AG10803 (cell line): ENCODE measurements at regions not wholly inside any gene's neighbourhood (a gene's known extent, or its start where the extent isn't known, plus 50 kb on each side); places are given as distances from the start of the nearest gene placed in this dataset.
A peak's percentile ranks its signal among the peaks of the same experiment; 100 is the strongest.

Experiments
- DNase-seq: peaks from one replicate; pipeline ENCODE4 v3.0.0; 2010; ENCODE audit warnings: low read depth
- H3K4me3 ChIP-seq: 2 replicates; pipeline ENCODE4 v1.5.1; 2011; ENCODE audit warnings: mild to moderate bottlenecking, low read length, control low read depth
- TF ChIP-seq, protein P1 (sequence below): conservative IDR thresholded peaks from 2 replicates; pipeline ENCODE4 v1.5.1; 2011; ENCODE audit warnings: mild to moderate bottlenecking, low read length, control low read depth, inconsistent platforms

DNA sequence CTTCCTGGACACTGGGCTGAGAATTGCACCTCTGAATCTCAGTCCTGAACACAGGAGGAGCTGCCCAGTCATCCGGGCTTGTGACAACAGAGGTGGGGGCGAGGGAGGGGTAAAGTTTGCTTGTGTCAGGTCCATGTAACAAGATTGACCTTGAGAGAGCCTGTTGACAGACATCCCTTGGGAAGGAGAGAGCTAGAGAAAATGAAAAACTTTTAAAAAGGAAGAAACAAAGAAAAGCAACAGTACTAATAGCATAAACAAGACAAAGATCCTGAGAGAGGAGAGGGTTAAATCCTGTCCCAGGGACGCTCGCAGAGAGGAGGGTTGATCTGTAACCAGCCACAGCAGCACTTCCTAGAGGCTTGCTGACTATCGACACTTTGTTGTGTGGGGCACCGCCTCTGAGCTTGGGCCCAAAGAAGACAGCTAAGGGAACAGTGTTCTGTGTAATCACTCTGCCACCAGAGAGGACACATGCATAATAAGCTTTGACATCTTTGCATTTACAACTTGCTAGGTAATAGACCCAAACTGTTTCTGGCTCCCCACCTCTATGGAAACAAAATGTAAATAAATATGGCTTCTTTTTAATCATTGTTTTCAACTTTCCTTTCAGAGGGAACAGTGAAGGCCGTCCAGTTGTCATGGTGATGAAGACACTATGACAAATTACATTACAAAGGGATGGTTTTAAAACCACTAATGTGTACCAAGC is 363.7 kb downstream of the CSNK1G3 start:
- no peak overlapping the region for H3K4me3 ChIP-seq
- DNase-seq, result no peak
- TF ChIP-seq, protein P1, sequence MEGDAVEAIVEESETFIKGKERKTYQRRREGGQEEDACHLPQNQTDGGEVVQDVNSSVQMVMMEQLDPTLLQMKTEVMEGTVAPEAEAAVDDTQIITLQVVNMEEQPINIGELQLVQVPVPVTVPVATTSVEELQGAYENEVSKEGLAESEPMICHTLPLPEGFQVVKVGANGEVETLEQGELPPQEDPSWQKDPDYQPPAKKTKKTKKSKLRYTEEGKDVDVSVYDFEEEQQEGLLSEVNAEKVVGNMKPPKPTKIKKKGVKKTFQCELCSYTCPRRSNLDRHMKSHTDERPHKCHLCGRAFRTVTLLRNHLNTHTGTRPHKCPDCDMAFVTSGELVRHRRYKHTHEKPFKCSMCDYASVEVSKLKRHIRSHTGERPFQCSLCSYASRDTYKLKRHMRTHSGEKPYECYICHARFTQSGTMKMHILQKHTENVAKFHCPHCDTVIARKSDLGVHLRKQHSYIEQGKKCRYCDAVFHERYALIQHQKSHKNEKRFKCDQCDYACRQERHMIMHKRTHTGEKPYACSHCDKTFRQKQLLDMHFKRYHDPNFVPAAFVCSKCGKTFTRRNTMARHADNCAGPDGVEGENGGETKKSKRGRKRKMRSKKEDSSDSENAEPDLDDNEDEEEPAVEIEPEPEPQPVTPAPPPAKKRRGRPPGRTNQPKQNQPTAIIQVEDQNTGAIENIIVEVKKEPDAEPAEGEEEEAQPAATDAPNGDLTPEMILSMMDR, result no peak

DNA sequence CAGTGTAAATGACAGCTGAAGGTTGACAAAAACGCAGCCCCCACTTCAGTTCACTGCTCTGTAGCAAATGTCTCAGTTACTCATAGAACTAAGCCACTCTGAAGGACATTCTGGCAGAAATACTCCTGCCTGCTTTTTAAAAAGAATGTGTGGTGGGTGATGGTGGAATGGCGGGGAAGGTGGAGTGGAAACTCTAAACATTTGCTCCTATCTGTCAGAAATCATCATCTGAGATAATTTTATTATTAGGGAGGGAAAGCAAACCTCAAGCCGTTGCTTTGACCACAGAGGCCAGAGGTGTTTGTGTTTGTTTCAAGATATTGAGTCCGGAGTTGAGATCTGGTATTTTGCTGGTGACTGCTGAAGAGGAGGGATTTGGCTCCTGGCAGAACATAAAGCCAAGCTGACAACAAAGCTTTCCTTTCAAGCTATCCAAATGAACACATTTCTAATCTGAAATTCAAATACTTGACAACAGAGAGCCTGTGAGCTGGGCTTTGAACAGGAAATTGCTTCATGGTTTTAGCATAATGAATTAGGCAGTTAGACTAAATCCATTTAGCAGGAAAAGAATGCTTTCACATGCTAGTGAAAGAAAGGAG is 362.7 kb downstream of the CSNK1G3 start:
- peak; percentile 20 for DNase-seq
- H3K4me3 ChIP-seq, result no peak overlapping the region
- TF ChIP-seq, protein P1, result no peak

DNA sequence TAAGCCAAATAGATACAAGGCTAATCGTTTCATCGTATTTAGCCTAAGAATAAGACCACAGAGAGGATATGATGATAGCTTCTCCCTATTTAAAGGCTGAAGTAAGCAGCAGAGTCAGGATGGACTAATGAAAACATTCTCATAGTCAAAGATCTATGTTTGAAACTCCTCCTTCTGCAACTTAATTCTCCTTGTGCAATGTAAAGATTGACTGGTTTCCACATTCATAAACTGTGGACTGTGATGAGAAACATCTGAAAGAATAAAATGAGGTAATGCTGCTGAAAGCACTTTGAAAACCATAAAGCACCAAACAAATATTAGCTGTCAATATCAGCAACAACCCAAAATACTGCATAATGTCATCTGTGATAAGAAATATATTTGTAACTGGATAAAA is 361.9 kb downstream of the CSNK1G3 start:
- no peak overlapping the region for H3K4me3 ChIP-seq
- TF ChIP-seq, protein P1, result no peak
- no peak for DNase-seq

DNA sequence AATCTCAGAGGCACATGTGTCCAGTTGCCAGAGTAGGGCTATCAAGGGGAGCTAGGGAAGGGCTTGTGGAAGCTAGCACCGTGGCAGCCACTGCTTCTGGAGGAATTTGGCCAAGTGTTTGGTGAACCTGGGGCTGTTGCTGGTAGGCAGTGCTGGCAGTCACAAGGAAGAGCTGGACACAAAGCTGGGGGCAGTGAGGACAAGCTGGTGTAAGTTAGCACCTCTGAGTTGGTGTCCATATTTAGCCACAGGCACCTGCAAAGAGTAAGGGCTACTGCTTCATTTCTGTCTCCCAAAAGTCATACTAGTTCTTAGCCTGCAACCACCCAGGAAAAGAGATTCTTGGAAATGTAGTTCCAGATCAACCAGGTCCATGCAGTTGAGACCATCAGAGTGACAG is 359.4 kb downstream of the CSNK1G3 start:
- no peak overlapping the region for H3K4me3 ChIP-seq
- no peak for DNase-seq
- TF ChIP-seq, protein P1, result no peak

DNA sequence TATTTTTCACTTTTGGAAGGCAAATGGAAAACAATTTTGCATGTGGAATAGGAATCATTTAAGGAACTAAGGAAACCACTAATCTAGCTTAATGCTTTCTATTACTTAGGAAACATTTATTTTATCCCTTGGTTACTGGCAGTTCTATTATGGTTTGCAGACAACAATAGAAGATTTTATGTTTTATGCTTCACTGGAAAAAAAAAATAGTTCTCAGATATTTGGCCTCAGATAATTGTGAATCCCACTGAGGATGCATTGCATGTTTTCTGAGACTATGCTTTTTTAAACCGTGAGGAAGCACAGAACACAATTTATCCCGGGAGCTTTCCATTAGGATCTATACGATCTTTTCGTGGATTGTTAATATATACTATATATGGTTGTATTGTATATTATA is 356.9 kb downstream of the CSNK1G3 start:
- TF ChIP-seq, protein P1, result no peak
- no peak for DNase-seq
- no peak overlapping the region for H3K4me3 ChIP-seq

DNA sequence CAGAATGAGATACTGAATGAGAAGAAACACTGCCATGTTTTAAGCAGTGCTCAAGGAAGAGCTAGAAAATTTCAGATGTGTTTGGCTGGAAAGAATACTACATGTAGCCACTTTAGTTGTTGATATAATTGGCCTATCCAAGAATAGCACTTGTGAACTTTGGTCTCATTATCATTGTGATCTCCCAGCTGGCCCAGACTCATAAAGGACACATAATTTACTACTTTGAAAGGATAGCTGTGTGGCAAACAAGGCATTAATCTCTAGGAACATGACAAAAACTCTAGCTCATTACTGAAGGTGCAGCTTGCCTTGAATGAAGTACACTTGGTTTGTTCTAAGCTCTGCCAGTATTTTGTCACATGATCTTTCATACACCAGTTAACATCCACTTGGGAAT is 356.3 kb downstream of the CSNK1G3 start:
- TF ChIP-seq, protein P1, result no peak
- DNase-seq, result no peak
- H3K4me3 ChIP-seq, result no peak overlapping the region

DNA sequence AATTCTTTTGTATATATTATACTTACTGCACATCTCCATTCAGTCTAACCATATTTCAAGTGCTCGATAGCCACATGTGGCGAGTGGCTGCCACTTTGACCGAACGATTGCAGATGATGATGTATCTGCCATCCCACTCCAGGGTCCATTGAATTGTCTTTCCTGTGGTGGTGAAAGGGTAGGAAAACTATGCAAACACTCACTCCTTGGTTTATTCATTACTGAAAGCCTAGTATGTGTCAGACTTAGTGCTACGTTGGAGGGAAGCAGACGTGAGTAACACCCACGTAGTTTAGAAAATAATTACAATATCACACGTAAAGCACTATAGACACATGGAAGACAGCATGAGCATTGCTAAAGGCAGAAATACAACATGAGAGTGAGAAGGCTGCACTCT is 353.7 kb downstream of the CSNK1G3 start:
- TF ChIP-seq, protein P1, result no peak
- no peak for DNase-seq

More for the DNA sequence above, 353.7 kb downstream of the CSNK1G3 start:
- H3K4me3 ChIP-seq, result no peak overlapping the region
